Stomach (tissue), 4 donors: ENCODE measurements at regions not wholly inside any gene's neighbourhood (a gene's known extent, or its start where the extent isn't known, plus 50 kb on each side); places are given as distances from the start of the nearest gene placed in this dataset.

Experiments used
- POLR2A ChIP-seq, 4 donors: fragments of 450-650 bp; IDR thresholded peaks; one replicate each; pipeline ENCODE4 v1.6.1; 2016; ENCODE audit warnings: antibody characterized with exemption in 4 of 4, control low read depth in 2 of 4, mild to moderate bottlenecking in 1 of 4, moderate library complexity in 1 of 4
- POLR2AphosphoS5 ChIP-seq, 3 donors: sonication (generic); formaldehyde crosslinking; IDR thresholded peaks; one replicate each; pipeline ENCODE4 v1.6.1; 2016; ENCODE audit warnings: antibody characterized with exemption in 3 of 3
- TF ChIP-seq, protein P1 (sequence below), 7 experiments: fragments of 450-650 bp in 4 of 7; fragments of 200-600 bp in 3 of 7; sonication (generic) in 3 of 7; IDR thresholded peaks; one replicate each; pipeline ENCODE4 v1.5.1; 2016 to 2019; ENCODE audit warnings: antibody characterized with exemption in 7 of 7, control low read depth in 2 of 7, mild to moderate bottlenecking in 1 of 7

DNA sequence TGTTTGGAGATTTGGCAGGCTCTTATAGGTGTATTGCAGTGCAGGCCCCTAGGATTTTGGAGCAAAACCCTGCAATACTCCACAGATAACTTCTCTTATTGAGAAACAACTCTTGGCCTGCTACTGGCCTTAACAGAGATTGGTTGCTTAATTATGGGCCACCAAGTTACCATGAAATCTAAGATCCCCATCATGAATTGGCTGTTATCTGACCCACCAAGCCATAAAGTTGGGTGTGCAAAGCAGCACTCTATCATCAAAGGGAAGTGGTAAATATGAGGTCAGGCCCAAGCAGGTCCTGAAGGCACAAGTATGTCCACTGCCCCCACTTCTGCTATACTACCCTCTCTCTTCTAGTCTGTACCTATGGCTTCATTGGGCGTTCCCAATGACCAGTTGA lies 130.0 kb upstream of the TNFSF4 start:
- TF ChIP-seq POLR2A (IDR thresholded peaks at IDR 0.05) = no peak
- TF ChIP-seq, protein P1, sequence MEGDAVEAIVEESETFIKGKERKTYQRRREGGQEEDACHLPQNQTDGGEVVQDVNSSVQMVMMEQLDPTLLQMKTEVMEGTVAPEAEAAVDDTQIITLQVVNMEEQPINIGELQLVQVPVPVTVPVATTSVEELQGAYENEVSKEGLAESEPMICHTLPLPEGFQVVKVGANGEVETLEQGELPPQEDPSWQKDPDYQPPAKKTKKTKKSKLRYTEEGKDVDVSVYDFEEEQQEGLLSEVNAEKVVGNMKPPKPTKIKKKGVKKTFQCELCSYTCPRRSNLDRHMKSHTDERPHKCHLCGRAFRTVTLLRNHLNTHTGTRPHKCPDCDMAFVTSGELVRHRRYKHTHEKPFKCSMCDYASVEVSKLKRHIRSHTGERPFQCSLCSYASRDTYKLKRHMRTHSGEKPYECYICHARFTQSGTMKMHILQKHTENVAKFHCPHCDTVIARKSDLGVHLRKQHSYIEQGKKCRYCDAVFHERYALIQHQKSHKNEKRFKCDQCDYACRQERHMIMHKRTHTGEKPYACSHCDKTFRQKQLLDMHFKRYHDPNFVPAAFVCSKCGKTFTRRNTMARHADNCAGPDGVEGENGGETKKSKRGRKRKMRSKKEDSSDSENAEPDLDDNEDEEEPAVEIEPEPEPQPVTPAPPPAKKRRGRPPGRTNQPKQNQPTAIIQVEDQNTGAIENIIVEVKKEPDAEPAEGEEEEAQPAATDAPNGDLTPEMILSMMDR (IDR thresholded peaks at IDR 0.05) = no peak
- TF ChIP-seq POLR2AphosphoS5 (IDR thresholded peaks at IDR 0.05) = no peak
